ENCODE measurements at regions not wholly inside any gene's neighbourhood (a gene's known extent, or its start where the extent isn't known, plus 50 kb on each side); places are given as distances from the start of the nearest gene placed in this dataset.
"Not testable (repeated sequence)": the region's sequence is repeated elsewhere in the genome, so short reads cannot be mapped to it uniquely, and the experiment has no call there.

DNA sequence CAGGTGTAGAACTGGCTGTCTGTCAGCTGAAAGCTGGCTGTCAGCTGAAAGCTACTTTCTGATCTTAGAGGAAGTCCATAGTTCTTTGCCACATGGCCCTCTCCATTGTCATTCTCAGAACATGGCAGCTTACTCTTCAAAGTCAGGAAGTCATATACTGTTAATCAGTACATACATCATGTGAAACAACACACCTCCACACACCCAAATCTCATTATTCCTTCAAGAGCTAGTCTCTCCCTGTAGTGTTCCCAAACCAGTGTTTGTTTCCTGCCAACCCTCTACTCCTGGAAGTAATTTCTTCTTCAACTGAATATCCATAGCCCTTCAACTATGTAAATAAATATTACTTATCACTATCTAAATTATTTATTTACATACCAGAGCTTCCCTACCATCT is 58.9 kb downstream of the OR5AK2 start:
- TF ChIP-seq, protein P1, sequence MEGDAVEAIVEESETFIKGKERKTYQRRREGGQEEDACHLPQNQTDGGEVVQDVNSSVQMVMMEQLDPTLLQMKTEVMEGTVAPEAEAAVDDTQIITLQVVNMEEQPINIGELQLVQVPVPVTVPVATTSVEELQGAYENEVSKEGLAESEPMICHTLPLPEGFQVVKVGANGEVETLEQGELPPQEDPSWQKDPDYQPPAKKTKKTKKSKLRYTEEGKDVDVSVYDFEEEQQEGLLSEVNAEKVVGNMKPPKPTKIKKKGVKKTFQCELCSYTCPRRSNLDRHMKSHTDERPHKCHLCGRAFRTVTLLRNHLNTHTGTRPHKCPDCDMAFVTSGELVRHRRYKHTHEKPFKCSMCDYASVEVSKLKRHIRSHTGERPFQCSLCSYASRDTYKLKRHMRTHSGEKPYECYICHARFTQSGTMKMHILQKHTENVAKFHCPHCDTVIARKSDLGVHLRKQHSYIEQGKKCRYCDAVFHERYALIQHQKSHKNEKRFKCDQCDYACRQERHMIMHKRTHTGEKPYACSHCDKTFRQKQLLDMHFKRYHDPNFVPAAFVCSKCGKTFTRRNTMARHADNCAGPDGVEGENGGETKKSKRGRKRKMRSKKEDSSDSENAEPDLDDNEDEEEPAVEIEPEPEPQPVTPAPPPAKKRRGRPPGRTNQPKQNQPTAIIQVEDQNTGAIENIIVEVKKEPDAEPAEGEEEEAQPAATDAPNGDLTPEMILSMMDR (IDR thresholded peaks at IDR 0.05; ENCODE audit: low read depth, low read length), result no peak
- no peak overlapping the region for H3K4me3 ChIP-seq (ENCODE audit: low read depth, low read length)

DNA sequence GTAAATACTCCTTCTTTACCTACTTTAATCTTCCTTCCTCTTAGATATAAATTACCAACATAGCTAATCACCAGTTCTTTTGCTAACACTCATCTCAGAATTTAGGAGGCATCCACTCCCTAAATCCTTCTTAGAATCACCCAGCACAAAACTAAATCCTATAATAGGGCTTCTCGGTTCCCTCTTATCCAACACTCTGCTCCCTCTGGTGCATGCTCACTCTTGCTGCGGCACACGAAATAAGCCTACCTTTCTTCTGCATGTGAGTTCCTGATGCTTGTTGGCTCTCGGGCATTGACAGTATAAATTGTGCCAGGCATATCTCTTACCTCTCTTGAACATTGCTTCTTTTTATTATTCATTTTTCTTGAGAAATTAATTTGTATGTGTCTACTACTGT is 61.0 kb downstream of the OR5AK2 start:
- TF ChIP-seq, protein P1 (IDR thresholded peaks at IDR 0.05; ENCODE audit: low read depth, low read length), result no peak
- H3K4me3 ChIP-seq (ENCODE audit: low read depth, low read length), result no peak overlapping the region

DNA sequence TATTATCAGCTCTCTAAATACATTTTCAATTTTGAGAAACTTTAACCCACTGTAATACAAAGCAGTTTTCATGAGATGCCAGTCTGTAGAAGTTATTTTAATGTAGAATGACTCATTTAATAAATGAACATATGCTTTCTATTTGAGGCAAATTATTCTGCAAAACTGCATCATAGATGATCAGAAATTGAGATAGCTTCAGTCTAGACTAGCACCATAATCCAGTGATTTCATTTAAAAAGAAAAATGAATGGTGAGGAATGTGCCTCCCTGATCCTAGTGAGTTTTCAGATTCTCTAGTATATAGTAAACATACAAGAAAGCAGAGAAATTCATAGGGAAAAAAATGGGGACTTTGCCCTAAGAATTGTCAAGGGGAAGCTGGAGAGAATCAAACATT is 66.1 kb downstream of the OR5AK2 start:
- no peak overlapping the region for H3K4me3 ChIP-seq (ENCODE audit: low read depth, low read length)
- TF ChIP-seq, protein P1 (IDR thresholded peaks at IDR 0.05; ENCODE audit: low read depth, low read length), result no peak

DNA sequence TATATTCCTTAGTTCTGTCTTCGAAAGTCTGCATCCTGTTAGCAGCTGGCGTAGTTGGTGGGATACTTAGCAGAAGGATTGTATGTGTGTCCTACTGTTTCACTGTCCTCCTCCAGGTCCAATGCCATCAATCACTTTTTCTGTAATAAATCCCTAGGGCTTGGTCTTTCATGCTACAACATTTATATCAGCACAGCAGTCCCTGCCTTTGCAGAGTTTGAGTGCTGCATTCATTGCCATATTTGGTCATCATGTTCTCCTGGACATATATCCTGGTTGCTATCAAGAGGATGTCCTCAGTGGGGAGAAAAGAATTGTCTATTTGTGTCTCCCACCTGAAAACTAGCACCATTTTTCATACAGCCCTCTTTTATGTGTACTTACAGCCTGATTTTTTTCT is 67.0 kb downstream of the OR5AK2 start:
- TF ChIP-seq, protein P1 (IDR thresholded peaks at IDR 0.05; ENCODE audit: low read depth, low read length), result no peak
- no peak overlapping the region for H3K4me3 ChIP-seq (ENCODE audit: low read depth, low read length)

DNA sequence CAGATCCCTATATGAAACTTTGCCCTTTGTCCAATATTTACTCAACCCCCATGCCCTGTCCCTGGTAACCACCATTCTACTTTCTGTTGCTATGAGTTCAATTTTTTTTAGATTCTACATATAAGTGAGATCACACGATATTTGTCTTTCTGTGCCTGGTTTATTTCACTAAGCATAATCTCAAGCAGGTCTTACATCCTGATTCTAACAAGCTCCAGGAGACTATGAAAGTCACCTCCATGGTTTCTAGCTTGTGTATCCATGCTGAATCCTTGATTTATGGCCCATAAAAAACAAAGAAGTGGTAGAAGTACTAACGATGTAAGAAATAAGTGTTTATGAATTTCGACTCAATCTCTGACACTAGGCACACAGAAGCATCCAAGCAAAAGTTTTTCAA is 68.0 kb downstream of the OR5AK2 start:
- no peak overlapping the region for H3K4me3 ChIP-seq (ENCODE audit: low read depth, low read length)
- TF ChIP-seq, protein P1 (IDR thresholded peaks at IDR 0.05; ENCODE audit: low read depth, low read length), result no peak

DNA sequence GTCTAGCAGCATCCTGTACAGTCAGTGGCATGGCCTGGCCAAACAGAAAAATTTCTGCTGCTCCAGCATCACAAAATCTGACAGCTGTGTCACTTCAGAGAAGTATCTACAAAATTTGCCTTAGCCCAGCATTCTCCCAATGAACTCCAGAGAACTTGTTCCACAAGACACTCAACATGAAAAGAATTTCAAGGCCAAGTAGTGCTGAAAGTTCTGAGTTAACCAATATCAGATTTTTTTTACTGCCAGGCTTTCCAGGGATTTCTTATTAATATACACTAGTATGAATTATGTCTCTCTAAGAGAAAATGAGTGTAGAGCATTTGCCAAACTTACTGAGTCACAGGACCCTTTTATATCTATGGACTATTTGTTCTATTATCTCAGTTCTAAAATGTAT is 68.8 kb downstream of the OR5AK2 start:
- TF ChIP-seq, protein P1 (IDR thresholded peaks at IDR 0.05; ENCODE audit: low read depth, low read length), result no peak
- no peak overlapping the region for H3K4me3 ChIP-seq (ENCODE audit: low read depth, low read length)

DNA sequence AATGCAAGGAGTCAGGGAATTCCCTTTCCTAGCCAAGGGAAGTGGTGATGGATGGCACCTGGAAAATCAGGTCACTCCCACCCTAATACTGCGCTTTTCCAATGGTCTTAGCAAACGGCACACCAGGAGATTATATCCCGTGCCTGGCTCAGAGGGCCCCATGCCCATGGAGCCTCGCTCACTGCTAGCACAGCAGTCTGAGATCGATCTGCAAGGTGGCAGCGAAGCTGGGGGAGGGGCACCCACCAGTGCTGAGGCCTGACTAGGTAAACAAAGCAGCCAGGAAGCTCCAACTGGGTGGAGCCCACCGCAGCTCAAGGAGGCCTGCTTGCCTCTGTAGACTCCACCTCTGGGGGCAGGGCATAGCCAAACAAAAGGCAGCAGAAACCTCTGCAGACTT is 74.2 kb downstream of the OR5AK2 start:
- not testable (repeated sequence) for H3K4me3 ChIP-seq (ENCODE audit: low read depth, low read length)

DNA sequence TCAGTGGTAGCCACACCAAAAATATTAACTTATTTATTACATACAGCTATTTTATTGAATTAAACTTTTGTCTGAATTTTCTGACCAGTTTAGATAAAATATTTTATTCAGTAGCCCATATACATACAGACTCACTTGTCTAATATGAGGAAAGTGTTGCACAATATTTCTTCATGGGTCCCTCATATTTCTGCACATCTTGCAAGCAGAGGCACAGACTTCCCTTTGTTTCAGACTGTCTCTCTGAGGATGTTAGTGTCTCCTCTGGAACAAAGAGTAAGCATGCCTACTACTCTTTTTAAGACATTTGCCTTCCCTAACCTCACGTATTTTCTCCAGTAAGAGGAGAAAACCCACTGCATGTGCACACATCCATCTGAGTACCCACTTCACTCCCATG is 81.2 kb downstream of the OR5AK2 start:
- TF ChIP-seq, protein P1 (IDR thresholded peaks at IDR 0.05; ENCODE audit: low read depth, low read length), result no peak
- no peak overlapping the region for H3K4me3 ChIP-seq (ENCODE audit: low read depth, low read length)
